Activated CD8-positive, alpha-beta T cell treated with anti-CD3 and anti-CD28 coated beads for 36 hours (primary cell): ENCODE measurements at regions not wholly inside any gene's neighbourhood (a gene's known extent, or its start where the extent isn't known, plus 50 kb on each side); places are given as distances from the start of the nearest gene placed in this dataset.

Experiments
- ATAC-seq: fragments of 200-7000 bp; cut with Tn5 transposase; one replicate; pipeline ENCODE4 v1.10.0; 2021; ENCODE audit warnings: mild to moderate bottlenecking, moderate library complexity
- CTCF ChIA-PET: fragments of 350-600 bp; sonication (Branson Sonifier 250); formaldehyde crosslinking; loops from one replicate; lab custom pipeline; 2021; ENCODE audit warnings: antibody characterized with exemption; lab: Charles Lee
- POLR2A ChIA-PET: fragments of 350-600 bp; sonication (Branson Sonifier 250); formaldehyde crosslinking; loops from one replicate; lab custom pipeline; 2021; ENCODE audit warnings: antibody characterized with exemption; lab: Charles Lee
- DNase-seq: peaks from one replicate; pipeline ENCODE4 v3.0.0-alpha.2; 2020
- H3K27ac Mint-ChIP-seq: one replicate; pipeline ENCODE4 v1.8.0; 2021; ENCODE audit warnings: mild to moderate bottlenecking, mixed read lengths
- H3K27me3 Mint-ChIP-seq: one replicate; pipeline ENCODE4 v1.8.0; 2021; ENCODE audit warnings: mixed read lengths
- H3K36me3 Mint-ChIP-seq: one replicate; pipeline ENCODE4 v1.8.0; 2021; ENCODE audit warnings: low read depth, mixed read lengths
- H3K4me1 Mint-ChIP-seq: one replicate; pipeline ENCODE4 v1.8.0; 2021; ENCODE audit warnings: low read depth, mixed read lengths
- H3K4me3 Mint-ChIP-seq: one replicate; pipeline ENCODE4 v1.8.0; 2021; ENCODE audit warnings: mild to moderate bottlenecking, moderate library complexity, mixed read lengths
- H3K9me3 Mint-ChIP-seq: one replicate; pipeline ENCODE4 v1.8.0; 2021; ENCODE audit warnings: mixed read lengths
- CTCF ChIP-seq: fragments of 200-600 bp; IDR thresholded peaks from one replicate; pipeline ENCODE4 v1.8.0; 2022; ENCODE audit warnings: antibody characterized with exemption, mild to moderate bottlenecking
- intact Hi-C: fragments of 100-400 bp; cut with micrococcal nuclease; formaldehyde crosslinking; loops from one replicate; pipeline ENCODE4 v1.10.0; 2022

GRCh38 chr2:16172324-16173175 is 232.2 kb downstream of the MYCN start:
- Mint-ChIP-seq H3K36me3 (no peaks in the 10 kb centered on the region), H3K4me1 (no peaks in the 10 kb centered on the region), H3K27me3 (no peaks in the 10 kb centered on the region), H3K27ac (no peak overlapping the region), H3K4me3 (no peak overlapping the region), H3K9me3 (no peaks in the 10 kb centered on the region)
- TF ChIP-seq CTCF, result no peak
- ATAC-seq, result no peak
- ChIA-PET POLR2A (no interaction called here), CTCF (no interaction called here)
- intact Hi-C loops, result no loop called here
- DNase-seq, result no peak

GRCh38 chr2:16171425-16171920 is 231.1 kb downstream of the MYCN start:
- CTCF ChIA-PET, result no interaction called here
- DNase-seq, result no peak
- no peak for ATAC-seq
- no peaks in the 10 kb centered on the region for H3K36me3 Mint-ChIP-seq
- H3K27me3 Mint-ChIP-seq, result no peaks in the 10 kb centered on the region
- intact Hi-C loops, result no loop called here
- POLR2A ChIA-PET, result no interaction called here
- no peak overlapping the region for H3K4me3 Mint-ChIP-seq
- H3K9me3 Mint-ChIP-seq, result no peaks in the 10 kb centered on the region
- H3K4me1 Mint-ChIP-seq, result no peaks in the 10 kb centered on the region
- no peak overlapping the region for H3K27ac Mint-ChIP-seq
- no peak for TF ChIP-seq CTCF

GRCh38 chr2:16170675-16171424 is 230.5 kb downstream of the MYCN start:
- POLR2A ChIA-PET, result no interaction called here
- no peaks in the 10 kb centered on the region for H3K9me3 Mint-ChIP-seq
- CTCF ChIA-PET, result no interaction called here
- no peaks in the 10 kb centered on the region for H3K27me3 Mint-ChIP-seq
- no peaks in the 10 kb centered on the region for H3K4me1 Mint-ChIP-seq
- intact Hi-C loops, result no loop called here
- ATAC-seq (no peak), DNase-seq (no peak)
- no peak overlapping the region for H3K4me3 Mint-ChIP-seq
- no peak for TF ChIP-seq CTCF
- no peaks in the 10 kb centered on the region for H3K36me3 Mint-ChIP-seq
- no peak overlapping the region for H3K27ac Mint-ChIP-seq

- DNase-seq (no peak), ATAC-seq (no peak)
- intact Hi-C loops, result no loop called here
- ChIA-PET POLR2A (interaction anchor here (0.6 kb wide), 1 partner anchor 99 kb away, joined by 4 read pairs; no protein-coding TSS in a partner anchor), CTCF (no interaction called here)
- no peak overlapping the region for H3K27ac Mint-ChIP-seq
- H3K27me3 Mint-ChIP-seq, result no peaks in the 10 kb centered on the region
- no peak overlapping the region for H3K4me3 Mint-ChIP-seq
- no peak for TF ChIP-seq CTCF
- H3K36me3 Mint-ChIP-seq, result no peaks in the 10 kb centered on the region
- no peaks in the 10 kb centered on the region for H3K9me3 Mint-ChIP-seq
- H3K4me1 Mint-ChIP-seq, result no peaks in the 10 kb centered on the region
Measured at GRCh38 chr2:16169381-16169960, 229.1 kb downstream of the MYCN start.
